Transverse colon (tissue), 4 donors: ENCODE measurements at regions not wholly inside any gene's neighbourhood (a gene's known extent, or its start where the extent isn't known, plus 50 kb on each side); places are given as distances from the start of the nearest gene placed in this dataset.

Experiments used
- DNase-seq: peaks from one replicate; pipeline ENCODE4 v3.0.0-alpha.2; 2019
- H3K27ac ChIP-seq, 4 donors: fragments of 200-600 bp; sonication (generic); 2 replicates each; pipeline ENCODE4 v1.5.1; 2016 to 2018; ENCODE audit warnings: inconsistent platforms in 4 of 4
- H3K27me3 ChIP-seq: fragments of 200-600 bp; sonication (generic); 2 replicates; pipeline ENCODE4 v1.5.1; 2017; ENCODE audit warnings: inconsistent platforms
- H3K36me3 ChIP-seq, 4 donors: fragments of 200-600 bp; sonication (generic); 2 replicates each; pipeline ENCODE4 v1.5.1; 2017 to 2019; ENCODE audit warnings: inconsistent platforms in 4 of 4
- H3K4me1 ChIP-seq, 4 donors: fragments of 200-600 bp; sonication (generic); 2 replicates each; pipeline ENCODE4 v1.5.1; 2017 to 2020; ENCODE audit warnings: inconsistent platforms in 4 of 4
- H3K4me3 ChIP-seq, 4 donors: fragments of 200-600 bp; sonication (generic); 1 replicate in 1 of 4; 2 replicates in 3 of 4; pipeline versions ENCODE4 v1.5.1 to v1.6.1; 2017 to 2019; ENCODE audit warnings: inconsistent platforms in 4 of 4
- H3K9me3 ChIP-seq, 2 donors: fragments of 200-600 bp; sonication (generic); 2 replicates each; pipeline ENCODE4 v1.5.1; 2017 to 2019; ENCODE audit warnings: inconsistent platforms in 2 of 2
- EP300 ChIP-seq: sonication (generic); formaldehyde crosslinking; IDR thresholded peaks from one replicate; pipeline ENCODE4 v1.6.1; 2017; ENCODE audit warnings: antibody characterized with exemption, low read depth
- POLR2A ChIP-seq: fragments of 450-650 bp; IDR thresholded peaks from one replicate; pipeline ENCODE4 v1.6.1; 2016; ENCODE audit warnings: antibody characterized with exemption, mild to moderate bottlenecking, moderate library complexity
- POLR2AphosphoS5 ChIP-seq, 3 donors: sonication (generic); formaldehyde crosslinking; IDR thresholded peaks; one replicate each; pipeline ENCODE4 v1.6.1; 2016; ENCODE audit warnings: antibody characterized with exemption in 3 of 3
- WGBS, 2 donors: methylation state at CpG; one replicate each; pipeline ENCODE4 v1.1.5; 2018; ENCODE audit warnings: low coverage in 1 of 2; 5-methylcytosine and 5-hydroxymethylcytosine counted together
- in situ Hi-C, 4 donors: fragments of 200-750 bp; cut with MboI; loops; one replicate each; pipeline versions ENCODE4 v1.15.0 to v1.15.1; 2017; ENCODE audit warnings: low sequenced_read_pairs in 3 of 4, low pct_ligation_motif_present in 1 of 4, low pct_unique_long_range_greater_than_20kb in 1 of 4
- intact Hi-C: fragments of 100-400 bp; cut with DNase I; formaldehyde crosslinking; loops from one replicate; pipeline ENCODE4 v1.15.1; 2023; ENCODE audit warnings: low total_unique reads
- TF ChIP-seq, protein P1 (sequence below), 5 experiments: fragments of 200-600 bp in 3 of 5; fragments of 450-650 bp in 2 of 5; sonication (generic) in 3 of 5; IDR thresholded peaks; 1 replicate in 2 of 5; 2 replicates in 3 of 5; pipeline ENCODE4 v1.5.1; 2016 to 2017; ENCODE audit warnings: antibody characterized with exemption in 5 of 5, inconsistent platforms in 3 of 5, mild to moderate bottlenecking in 2 of 5, moderate library complexity in 1 of 5

DNA sequence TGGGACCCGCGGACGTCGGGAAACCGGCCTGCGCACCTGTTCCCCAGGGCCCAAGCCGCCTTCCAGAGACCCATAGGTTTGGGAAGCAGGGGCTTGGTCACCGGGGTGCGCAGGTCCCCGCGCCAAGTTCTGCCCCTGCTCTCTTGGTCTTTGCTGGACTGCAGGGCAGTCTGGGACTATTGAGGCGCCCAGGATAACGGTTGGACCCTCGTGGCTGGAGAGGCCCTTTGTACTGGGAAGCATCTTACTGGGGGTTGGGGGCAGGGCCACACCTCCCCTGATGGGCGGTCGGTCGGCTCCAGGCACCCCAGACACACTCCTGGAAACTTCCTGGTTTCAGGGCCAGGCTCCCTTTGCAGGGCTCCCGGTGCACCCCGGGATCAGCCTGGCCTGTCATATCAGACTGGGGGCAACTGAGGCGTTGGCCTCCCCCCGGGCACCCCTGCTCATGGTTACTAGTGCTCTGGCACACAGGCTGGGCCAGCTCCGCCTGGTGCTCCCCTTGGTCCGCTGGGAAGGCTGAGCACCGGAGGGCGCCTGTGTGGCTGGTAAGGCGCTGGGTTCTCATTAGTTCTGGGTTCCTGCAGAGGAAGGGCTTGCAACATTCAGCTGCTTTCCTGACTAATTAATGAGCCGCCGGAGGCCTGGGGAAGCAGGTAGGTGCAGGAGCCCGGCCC lies 1250.5 kb downstream of the BRD1 start:
- intact Hi-C loops = loop anchor here (10.0 kb wide), 1 partner anchor 728 kb away; no protein-coding TSS in a partner anchor
- Histone ChIP-seq H3K27ac (no peak overlapping the region), H3K4me3 (no peak overlapping the region), H3K4me1 (no peaks in the 10 kb centered on the region), H3K27me3 (peaks cover 47% of the 10 kb centered on the region), H3K9me3 (no peaks in the 10 kb centered on the region), H3K36me3 (no peaks in the 10 kb centered on the region)
- TF ChIP-seq EP300 (no peak), POLR2A (no peak), POLR2AphosphoS5 (IDR thresholded peaks at IDR 0.05) (no peak)
- TF ChIP-seq, protein P1, sequence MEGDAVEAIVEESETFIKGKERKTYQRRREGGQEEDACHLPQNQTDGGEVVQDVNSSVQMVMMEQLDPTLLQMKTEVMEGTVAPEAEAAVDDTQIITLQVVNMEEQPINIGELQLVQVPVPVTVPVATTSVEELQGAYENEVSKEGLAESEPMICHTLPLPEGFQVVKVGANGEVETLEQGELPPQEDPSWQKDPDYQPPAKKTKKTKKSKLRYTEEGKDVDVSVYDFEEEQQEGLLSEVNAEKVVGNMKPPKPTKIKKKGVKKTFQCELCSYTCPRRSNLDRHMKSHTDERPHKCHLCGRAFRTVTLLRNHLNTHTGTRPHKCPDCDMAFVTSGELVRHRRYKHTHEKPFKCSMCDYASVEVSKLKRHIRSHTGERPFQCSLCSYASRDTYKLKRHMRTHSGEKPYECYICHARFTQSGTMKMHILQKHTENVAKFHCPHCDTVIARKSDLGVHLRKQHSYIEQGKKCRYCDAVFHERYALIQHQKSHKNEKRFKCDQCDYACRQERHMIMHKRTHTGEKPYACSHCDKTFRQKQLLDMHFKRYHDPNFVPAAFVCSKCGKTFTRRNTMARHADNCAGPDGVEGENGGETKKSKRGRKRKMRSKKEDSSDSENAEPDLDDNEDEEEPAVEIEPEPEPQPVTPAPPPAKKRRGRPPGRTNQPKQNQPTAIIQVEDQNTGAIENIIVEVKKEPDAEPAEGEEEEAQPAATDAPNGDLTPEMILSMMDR (IDR thresholded peaks at IDR 0.05) = no peak
- DNase-seq = no peak
- 82% methylated on average over 11 of the region's 29 CpGs; no CpG with 5 or more reads in 1 of the 2 donors for WGBS, 2 donors
- in situ Hi-C loops = no loop called here

DNA sequence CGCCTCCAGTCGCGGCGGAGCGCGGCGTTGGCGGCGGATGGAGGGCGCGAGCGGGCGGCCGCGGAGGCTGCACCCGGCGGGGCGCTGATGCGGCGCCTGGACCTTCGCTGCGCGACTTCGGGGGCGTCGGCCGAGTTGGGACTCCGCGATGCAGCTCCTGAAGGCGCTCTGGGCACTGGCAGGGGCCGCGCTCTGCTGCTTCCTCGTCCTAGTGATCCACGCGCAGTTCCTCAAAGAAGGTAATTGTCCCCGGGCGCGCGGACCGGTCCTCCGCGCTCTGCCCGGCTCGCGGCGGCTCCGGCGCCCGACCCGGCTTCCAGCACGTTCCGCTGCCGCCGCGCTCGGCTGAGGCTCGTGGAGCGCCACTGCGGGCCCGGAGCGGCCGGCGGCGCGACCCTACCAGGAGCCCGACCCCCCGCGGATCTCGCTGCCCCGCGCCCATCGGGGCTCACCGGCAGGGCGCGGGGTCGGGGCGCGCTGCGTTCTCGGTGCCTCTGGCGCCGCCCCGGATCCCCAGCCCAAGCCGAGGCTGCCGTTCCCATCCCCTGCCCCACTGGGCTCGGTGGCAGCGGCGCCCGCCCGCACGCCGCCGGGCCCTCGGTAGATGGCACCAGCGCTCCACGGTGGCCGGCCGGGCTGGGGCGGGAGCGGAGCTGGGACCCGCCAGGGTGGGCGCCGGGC lies 1251.2 kb downstream of the BRD1 start:
- H3K9me3 ChIP-seq = no peaks in the 10 kb centered on the region
- intact Hi-C loops (loop anchor here (10.0 kb wide), 1 partner anchor 728 kb away; no protein-coding TSS in a partner anchor), in situ Hi-C loops (no loop called here)
- TF ChIP-seq, protein P1 (IDR thresholded peaks at IDR 0.05) = peak in 1 of 5 experiments; percentile 16
- no peak for TF ChIP-seq POLR2AphosphoS5 (IDR thresholded peaks at IDR 0.05)
- no peak overlapping the region for H3K27ac ChIP-seq
- 5% methylated on average over 41 of the region's 103 CpGs; no CpG with 5 or more reads in 1 of the 2 donors for WGBS, 2 donors
- no peaks in the 10 kb centered on the region for H3K36me3 ChIP-seq
- H3K4me1 ChIP-seq = no peaks in the 10 kb centered on the region
- H3K4me3 ChIP-seq = peak overlapping the region in 3 of 4 donors; percentile 6 to 30 (median 19)
- DNase-seq = no peak
- peaks cover 47% of the 10 kb centered on the region for H3K27me3 ChIP-seq

DNA sequence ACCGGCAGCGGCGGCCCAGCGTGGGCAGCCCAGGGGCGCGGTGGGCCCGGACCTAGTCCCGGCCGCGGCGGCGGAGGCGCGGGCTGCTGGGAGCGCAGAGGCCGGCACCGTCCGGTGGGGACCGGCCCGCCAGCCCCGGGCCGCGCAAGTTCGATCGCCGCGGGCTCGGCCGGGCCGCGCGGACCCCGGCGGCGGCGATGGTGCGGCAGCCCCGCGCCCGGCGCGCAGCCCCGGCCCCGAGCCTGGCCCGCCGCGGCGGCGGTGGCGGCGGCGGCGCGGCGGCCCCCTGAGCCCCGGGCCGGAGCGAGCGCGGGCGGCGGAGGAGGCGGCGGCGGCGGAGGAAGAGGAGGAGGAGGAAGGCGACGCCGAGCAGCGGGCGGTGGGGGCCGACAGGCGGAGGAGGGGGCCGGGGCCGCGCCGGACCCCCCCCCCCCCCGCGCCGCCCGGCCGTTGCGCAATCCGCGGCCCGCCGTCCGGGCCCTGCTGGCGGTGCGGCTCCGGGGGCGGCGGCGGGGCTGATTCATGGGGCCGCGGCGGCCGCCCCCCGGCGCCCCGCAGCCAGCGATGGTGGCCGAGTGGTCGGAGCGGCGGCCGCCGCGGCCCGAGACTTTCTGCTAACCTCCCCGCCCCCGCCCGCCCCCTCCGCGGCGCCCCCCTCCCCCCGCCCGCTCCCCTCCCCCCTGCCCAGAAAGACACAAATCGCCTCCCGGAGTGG lies 1251.9 kb downstream of the BRD1 start:
- Histone ChIP-seq H3K9me3 (no peaks in the 10 kb centered on the region), H3K27ac (no peak overlapping the region), H3K4me3 (peak overlapping the region in 3 of 4 donors; percentile 6 to 30 (median 19)), H3K27me3 (peaks cover 47% of the 10 kb centered on the region), H3K4me1 (no peaks in the 10 kb centered on the region), H3K36me3 (no peaks in the 10 kb centered on the region)
- 8% methylated on average over 15 of the region's 120 CpGs; no CpG with 5 or more reads in 1 of the 2 donors for WGBS, 2 donors
- DNase-seq = no peak
- no peak for TF ChIP-seq POLR2AphosphoS5 (IDR thresholded peaks at IDR 0.05)
- intact Hi-C loops = loop anchor here (10.0 kb wide), 1 partner anchor 729 kb away; no protein-coding TSS in a partner anchor
- in situ Hi-C loops = no loop called here

DNA sequence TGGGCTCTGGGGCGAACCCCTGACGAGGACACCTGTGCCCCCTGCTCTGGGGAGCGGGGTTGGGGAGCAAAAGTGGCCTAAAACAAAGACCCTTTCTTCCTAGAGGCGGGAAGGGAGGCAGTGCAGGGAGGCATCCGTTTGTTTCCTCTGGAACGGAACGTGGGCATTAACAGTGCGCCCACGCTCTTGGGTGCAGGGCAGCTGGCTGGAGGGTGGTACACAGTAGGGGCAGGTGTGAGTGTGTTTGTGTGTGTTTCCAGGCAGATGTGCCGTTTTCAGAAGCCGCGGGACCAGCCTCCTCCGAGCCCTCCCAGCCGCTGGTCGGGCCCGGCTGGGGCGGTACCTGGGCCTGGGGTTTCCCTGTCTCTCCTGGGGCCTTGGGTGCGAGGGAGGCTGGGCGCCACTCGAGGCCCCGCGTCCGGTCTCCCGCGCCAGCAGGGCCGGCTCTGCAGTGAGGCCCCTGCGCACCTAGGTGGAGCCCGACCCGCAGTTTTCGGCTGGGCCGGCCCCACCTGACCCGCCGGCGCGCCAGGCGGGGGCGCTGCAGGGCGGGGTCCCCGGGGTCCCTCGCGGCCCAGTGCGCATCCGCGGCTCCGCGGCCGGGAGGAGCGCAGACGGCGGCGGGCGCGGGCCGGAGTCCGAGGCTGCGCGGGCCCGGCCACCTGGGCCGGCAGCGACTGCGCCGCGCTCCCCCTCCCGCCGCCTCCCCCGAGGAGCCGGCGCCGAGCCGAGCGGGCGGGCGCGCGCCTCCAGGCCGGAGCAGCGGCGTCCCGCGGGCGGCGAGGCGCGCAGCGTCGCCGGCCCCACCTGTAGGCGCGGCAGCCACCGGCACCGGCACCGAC lies 1252.7 kb downstream of the BRD1 start:
- WGBS, 2 donors = 41% methylated on average over 17 of the region's 92 CpGs; no CpG with 5 or more reads in 1 of the 2 donors
- H3K4me3 ChIP-seq = no peak overlapping the region

More for the DNA sequence above, 1252.7 kb downstream of the BRD1 start:
- Histone ChIP-seq H3K27ac (no peak overlapping the region), H3K9me3 (no peaks in the 10 kb centered on the region), H3K4me1 (no peaks in the 10 kb centered on the region), H3K36me3 (no peaks in the 10 kb centered on the region), H3K27me3 (peaks cover 47% of the 10 kb centered on the region)
- in situ Hi-C loops = no loop called here
- TF ChIP-seq POLR2AphosphoS5 (IDR thresholded peaks at IDR 0.05) (no peak), EP300 (no peak)
- TF ChIP-seq, protein P1 (IDR thresholded peaks at IDR 0.05) = peak in 3 of 5 experiments; percentile 8 to 32 (median 24)
- DNase-seq = peak; percentile 12
- intact Hi-C loops = loop anchor here (10.0 kb wide), 1 partner anchor 730 kb away; no protein-coding TSS in a partner anchor
